Right lobe of liver (tissue), 6 donors: ENCODE measurements at regions not wholly inside any gene's neighbourhood (a gene's known extent, or its start where the extent isn't known, plus 50 kb on each side); places are given as distances from the start of the nearest gene placed in this dataset.

Experiments
- ATAC-seq, 4 donors: fragments of 200-7000 bp; cut with Tn5 transposase; one replicate each; pipeline ENCODE4 v1.9.1; 2020; ENCODE audit warnings: mild to moderate bottlenecking in 4 of 4, moderate library complexity in 4 of 4
- DNase-seq, 3 donors: peaks; one replicate each; pipeline ENCODE4 v3.0.0-alpha.2; 2020
- H3K27ac ChIP-seq, 3 donors: fragments of 200-600 bp; one replicate each; pipeline ENCODE4 v1.8.0; 2022
- H3K27me3 ChIP-seq, 2 donors: fragments of 200-600 bp; one replicate each; pipeline ENCODE4 v1.8.0; 2022
- H3K36me3 ChIP-seq, 4 donors: fragments of 200-600 bp; sonication (generic) in 1 of 4; one replicate each; pipeline versions ENCODE4 v1.5.1 to v1.8.0; 2017 to 2022; ENCODE audit warnings: control low read depth in 1 of 4
- H3K4me1 ChIP-seq, 4 donors: fragments of 200-600 bp; sonication (generic) in 1 of 4; one replicate each; pipeline versions ENCODE4 v1.5.1 to v1.8.0; 2017 to 2022; ENCODE audit warnings: control low read depth in 1 of 4
- H3K4me3 ChIP-seq, 3 donors: fragments of 200-600 bp; one replicate each; pipeline ENCODE4 v1.8.0; 2022
- H3K9me3 ChIP-seq, 4 donors: fragments of 200-600 bp; sonication (generic) in 1 of 4; one replicate each; pipeline versions ENCODE4 v1.5.1 to v1.8.0; 2017 to 2022; ENCODE audit warnings: control low read depth in 1 of 4
- CTCF ChIP-seq, 4 donors: fragments of 200-600 bp in 3 of 4; fragments of 450-650 bp in 1 of 4; IDR thresholded peaks; one replicate each; pipeline versions ENCODE4 v1.5.1 to v1.8.0; 2016 to 2022; ENCODE audit warnings: antibody characterized with exemption in 4 of 4, mild to moderate bottlenecking in 2 of 4
- POLR2A ChIP-seq: fragments of 450-650 bp; IDR thresholded peaks from one replicate; pipeline ENCODE4 v1.6.1; 2017; ENCODE audit warnings: antibody characterized with exemption, mild to moderate bottlenecking
- WGBS: methylation state at CpG from one replicate; pipeline ENCODE4 v1.1.6; 2018; ENCODE audit warnings: low coverage, low lambda C conversion rate; ENCODE audit not compliant: insufficient coverage; ENCODE audit errors: missing lambda C conversion rate; 5-methylcytosine and 5-hydroxymethylcytosine counted together
- intact Hi-C, 2 donors: fragments of 100-400 bp; cut with DNase I; formaldehyde crosslinking; loops; one replicate each; pipeline versions ENCODE4 v1.11.2 to v1.14.1; 2022
- donor health status: DM: no; HTN: yes; CAD: no.
- donor health status: DM: no; HTN: no; CAD: no.
- donor health status: DM: no; HTN: no; CAD: no.
- donor health status: DM: no; HTN: yes; CAD: no.
- donor health status: DM: no; HTN: yes; CAD: no.

GRCh38 chrX:4253092-4253491 is 539.6 kb upstream of the PRKX start:
- no peak for TF ChIP-seq CTCF (IDR thresholded peaks at IDR 0.05)
- no peak for TF ChIP-seq POLR2A
- no peak for ATAC-seq
- intact Hi-C loops = no loop called here
- no peaks in the 10 kb centered on the region for H3K27me3 ChIP-seq
- no peaks in the 10 kb centered on the region for H3K36me3 ChIP-seq
- no peak for DNase-seq
- H3K27ac ChIP-seq = no peak overlapping the region
- 7% methylated on average over 2 of the region's 2 CpGs for WGBS
- H3K4me1 ChIP-seq = no peaks in the 10 kb centered on the region
- H3K4me3 ChIP-seq = no peak overlapping the region
- H3K9me3 ChIP-seq = no peaks in the 10 kb centered on the region

- Histone ChIP-seq H3K4me3 (no peak overlapping the region), H3K4me1 (no peaks in the 10 kb centered on the region), H3K36me3 (no peaks in the 10 kb centered on the region), H3K27ac (no peak overlapping the region), H3K9me3 (no peaks in the 10 kb centered on the region), H3K27me3 (no peaks in the 10 kb centered on the region)
- DNase-seq (no peak), ATAC-seq (no peak)
- intact Hi-C loops = no loop called here
- no peak for TF ChIP-seq CTCF (IDR thresholded peaks at IDR 0.05)
- TF ChIP-seq POLR2A = no peak
- 57% methylated on average over 5 of the region's 8 CpGs for WGBS
Observed at GRCh38 chrX:4249401-4249800, 536.0 kb upstream of the PRKX start.

- Histone ChIP-seq H3K4me1 (no peaks in the 10 kb centered on the region), H3K27ac (no peak overlapping the region), H3K27me3 (no peaks in the 10 kb centered on the region), H3K4me3 (no peak overlapping the region), H3K9me3 (no peaks in the 10 kb centered on the region), H3K36me3 (no peaks in the 10 kb centered on the region)
- ATAC-seq (no peak), DNase-seq (no peak)
- TF ChIP-seq POLR2A (no peak), CTCF (IDR thresholded peaks at IDR 0.05) (no peak)
- WGBS = 23% methylated on average over 2 of the region's 2 CpGs
- intact Hi-C loops = no loop called here
Observed at GRCh38 chrX:4243759-4244158, 530.3 kb upstream of the PRKX start.

- H3K27ac ChIP-seq = no peak overlapping the region
- intact Hi-C loops = no loop called here
- 32% methylated on average over 6 of the region's 6 CpGs for WGBS
- no peak overlapping the region for H3K4me3 ChIP-seq
- no peak for TF ChIP-seq CTCF (IDR thresholded peaks at IDR 0.05)
- TF ChIP-seq POLR2A = no peak
- ATAC-seq = no peak
- DNase-seq = no peak
- H3K4me1 ChIP-seq = no peaks in the 10 kb centered on the region
- H3K9me3 ChIP-seq = no peaks in the 10 kb centered on the region
- no peaks in the 10 kb centered on the region for H3K36me3 ChIP-seq
- H3K27me3 ChIP-seq = no peaks in the 10 kb centered on the region
Observed at GRCh38 chrX:4240541-4241194, 527.2 kb upstream of the PRKX start.
